Eye (tissue), 1 donor: ENCODE measurements at regions not wholly inside any gene's neighbourhood (a gene's known extent, or its start where the extent isn't known, plus 50 kb on each side); places are given as distances from the start of the nearest gene placed in this dataset.
"Not testable (repeated sequence)": the region's sequence is repeated elsewhere in the genome, so short reads cannot be mapped to it uniquely, and the experiment has no call there.

Experiments used
- DNase-seq: peaks from one replicate; pipeline ENCODE4 v3.0.0-alpha.2; 2015

DNA sequence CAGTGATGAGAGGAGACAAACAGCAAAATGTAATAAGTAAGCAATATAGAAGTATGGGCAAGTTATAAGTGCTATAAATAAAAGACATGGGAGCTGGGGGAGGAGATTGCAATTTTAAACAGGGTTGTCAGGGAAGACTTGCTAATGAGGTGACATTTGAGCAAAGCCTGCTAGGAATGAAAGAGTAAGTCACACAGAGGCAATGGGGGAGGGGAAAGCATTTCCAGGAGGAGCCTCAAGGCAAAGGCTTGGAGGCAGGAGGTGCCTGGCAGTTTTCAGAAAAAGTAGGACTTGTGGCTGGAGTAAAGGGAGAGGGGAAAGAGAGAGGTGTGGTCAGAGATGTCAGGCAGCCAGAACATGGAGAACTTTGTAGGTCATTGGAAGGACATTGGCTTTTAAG lies 124.4 kb upstream of the NMUR2 start:
- DNase-seq = no peak

DNA sequence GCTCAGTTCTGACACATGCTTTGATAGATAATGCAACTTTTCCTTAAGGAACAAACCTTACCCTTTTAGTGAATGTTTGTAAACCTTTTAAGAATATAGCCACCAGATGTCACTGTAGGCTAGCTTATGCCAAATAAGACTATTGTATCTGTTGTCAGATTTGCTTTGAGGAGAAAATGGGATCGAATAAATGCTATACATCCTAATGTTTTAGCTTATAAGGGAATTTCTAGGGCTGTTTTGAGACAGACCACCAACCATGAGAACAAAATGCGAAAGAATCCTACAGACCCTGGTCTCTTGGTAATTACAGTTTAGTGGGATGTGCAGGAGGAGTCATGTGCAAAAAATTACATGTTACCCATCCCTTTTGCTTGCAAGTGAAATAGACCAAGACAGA lies 127.6 kb upstream of the NMUR2 start:
- DNase-seq = peak; percentile 90

GRCh38 chr5:152534641-152535040 lies 129.6 kb upstream of the NMUR2 start:
- DNase-seq = no peak

GRCh38 chr5:152542741-152543140 lies 137.7 kb upstream of the NMUR2 start:
- peak; percentile 72 for DNase-seq

DNA sequence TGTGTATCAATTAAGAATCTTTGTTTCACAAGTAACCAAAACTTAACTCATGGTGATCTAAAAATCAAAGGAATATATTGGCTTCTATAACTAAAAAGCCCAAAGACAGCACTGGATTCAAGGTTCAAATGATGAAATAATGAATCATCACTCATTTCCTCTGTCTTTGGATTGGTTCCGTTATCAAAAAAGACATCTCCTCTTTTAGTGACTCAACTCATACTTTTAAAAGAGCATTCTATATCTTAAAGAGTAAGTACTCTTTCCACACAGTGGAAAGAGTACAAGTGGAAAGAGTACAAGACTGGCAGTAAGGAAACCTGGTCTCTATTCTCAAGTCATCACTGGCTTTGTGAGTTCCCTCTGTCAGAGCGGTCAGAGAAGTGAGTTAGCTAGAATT lies 141.4 kb upstream of the NMUR2 start:
- DNase-seq = no peak

- peak; percentile 43 for DNase-seq
These were observed 142.1 kb upstream of the NMUR2 start for GRCh38 chr5:152547202-152547601.

DNA sequence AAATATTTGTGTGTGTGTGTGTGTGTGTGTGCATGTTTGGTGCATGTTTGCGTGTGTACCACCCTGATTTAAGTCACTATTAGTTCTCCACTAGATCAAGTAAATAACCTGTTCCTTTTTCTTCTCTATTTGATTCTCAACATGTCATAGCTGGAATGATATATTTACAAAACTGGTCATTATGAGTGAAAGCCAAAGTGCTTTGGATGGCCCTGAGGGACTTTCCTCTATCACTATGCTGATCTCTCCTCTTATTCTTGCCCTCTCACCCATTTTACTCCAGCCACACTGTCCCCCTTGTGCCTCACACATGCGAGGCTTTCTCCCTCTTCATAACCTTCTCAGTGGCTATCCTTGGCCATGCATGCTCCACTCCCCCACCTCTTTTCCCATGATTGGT lies 144.6 kb upstream of the NMUR2 start:
- DNase-seq = no peak

- DNase-seq = no peak
These were observed 146.0 kb upstream of the NMUR2 start for GRCh38 chr5:152551061-152551460.

DNA sequence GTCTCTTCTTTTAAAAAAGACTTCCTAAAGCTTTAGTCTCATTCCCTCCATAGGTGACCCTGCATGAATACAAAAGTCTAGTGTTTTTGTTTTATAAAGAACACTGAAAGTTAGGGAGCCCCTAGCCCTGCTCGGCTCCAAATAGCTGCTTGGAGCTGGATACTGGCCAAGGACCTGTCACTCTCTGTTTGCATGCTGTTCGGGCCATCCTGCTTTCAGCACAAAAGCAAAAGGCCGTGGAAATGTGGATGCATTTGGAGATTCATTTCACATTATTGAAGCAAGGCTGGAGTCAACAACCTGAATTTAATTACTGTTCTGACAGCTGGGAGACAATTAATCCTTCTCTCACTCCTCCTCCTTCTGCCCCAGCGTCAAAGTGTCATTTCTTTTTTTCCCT lies 151.7 kb upstream of the NMUR2 start:
- peak; percentile 69 for DNase-seq

- DNase-seq = peak; percentile 93
These were observed 155.5 kb upstream of the NMUR2 start for GRCh38 chr5:152560512-152561137.

- DNase-seq = no peak
These were observed 162.9 kb upstream of the NMUR2 start for GRCh38 chr5:152568016-152568415.

DNA sequence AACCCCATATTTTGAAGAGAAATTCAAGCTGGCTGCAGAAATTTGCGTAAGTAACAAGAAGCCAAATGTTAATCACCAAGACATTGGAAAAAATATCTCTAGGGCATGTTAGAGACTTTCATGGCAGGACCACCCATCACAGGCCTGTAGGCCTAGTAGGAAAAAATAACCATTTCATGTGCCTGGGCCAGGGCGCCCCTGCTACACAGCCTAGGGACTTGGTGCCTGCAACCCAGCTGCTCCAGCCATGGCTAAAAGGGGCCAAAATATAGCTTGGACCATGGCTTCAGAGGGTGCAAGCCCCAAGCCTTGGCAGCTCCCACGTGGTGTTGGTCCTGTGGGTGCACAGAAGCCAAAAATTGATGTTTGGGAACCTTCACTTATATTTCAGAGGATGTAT lies 167.7 kb upstream of the NMUR2 start:
- no peak for DNase-seq

DNA sequence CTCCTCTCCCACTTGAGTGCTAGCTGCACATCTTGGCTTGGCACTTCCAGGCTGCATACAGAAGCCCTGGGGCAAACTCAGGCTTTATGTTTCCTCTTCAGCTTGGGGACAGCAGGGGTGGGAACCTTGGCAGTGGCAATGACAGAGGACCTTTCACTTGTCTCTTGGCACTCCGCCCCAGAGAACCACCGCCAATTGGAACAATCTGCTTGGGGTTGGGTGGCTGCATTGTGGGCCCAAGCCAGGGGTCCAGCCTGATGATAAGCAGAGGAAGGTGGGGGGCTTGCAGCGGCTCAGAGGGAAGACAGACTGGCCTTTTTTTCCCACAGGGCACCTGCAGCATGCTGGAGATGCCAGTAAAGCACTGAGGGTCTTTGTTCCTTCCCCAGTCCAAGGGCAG lies 179.0 kb upstream of the NMUR2 start:
- no peak for DNase-seq

GRCh38 chr5:152592416-152592815 lies 187.3 kb upstream of the NMUR2 start:
- no peak for DNase-seq

DNA sequence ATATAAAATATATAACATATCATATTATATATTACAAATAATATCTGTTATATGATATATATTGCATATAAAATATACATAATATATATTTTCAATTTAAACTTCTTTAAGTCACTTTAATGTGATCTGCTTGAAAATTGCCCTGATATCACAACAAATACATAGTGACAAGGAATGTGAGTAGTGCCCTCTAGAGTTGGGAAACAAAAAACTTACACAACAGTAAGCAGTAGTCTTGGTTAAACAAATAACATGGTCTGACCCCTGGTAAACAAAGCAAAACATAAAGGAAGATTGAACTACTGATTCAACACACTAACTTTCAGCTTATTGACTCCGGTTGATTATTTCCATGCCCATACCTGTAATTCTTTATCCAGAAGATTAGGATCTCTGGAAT lies 188.3 kb upstream of the NMUR2 start:
- no peak for DNase-seq

- DNase-seq = peak; percentile 90
These were observed 190.3 kb upstream of the NMUR2 start for GRCh38 chr5:152595405-152595804.

DNA sequence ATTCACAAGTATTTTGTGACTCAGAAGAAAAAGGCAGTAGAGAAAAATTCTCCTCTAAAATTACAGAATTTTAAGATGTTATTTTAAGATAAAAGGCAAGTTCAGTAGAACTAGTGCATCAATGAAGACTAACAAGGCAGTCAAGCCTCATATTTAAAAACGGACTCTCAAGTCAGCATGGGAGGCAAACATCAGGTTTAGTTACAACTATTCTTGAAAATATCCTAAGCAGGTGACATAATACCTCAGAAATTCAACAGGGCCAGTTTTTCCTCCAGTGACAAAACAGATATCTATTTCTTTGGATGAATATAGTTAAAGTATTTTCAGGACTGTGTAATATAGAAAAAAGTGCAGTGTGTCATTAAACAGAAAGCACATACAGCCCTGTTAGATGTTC lies 194.0 kb upstream of the NMUR2 start:
- no peak for DNase-seq

DNA sequence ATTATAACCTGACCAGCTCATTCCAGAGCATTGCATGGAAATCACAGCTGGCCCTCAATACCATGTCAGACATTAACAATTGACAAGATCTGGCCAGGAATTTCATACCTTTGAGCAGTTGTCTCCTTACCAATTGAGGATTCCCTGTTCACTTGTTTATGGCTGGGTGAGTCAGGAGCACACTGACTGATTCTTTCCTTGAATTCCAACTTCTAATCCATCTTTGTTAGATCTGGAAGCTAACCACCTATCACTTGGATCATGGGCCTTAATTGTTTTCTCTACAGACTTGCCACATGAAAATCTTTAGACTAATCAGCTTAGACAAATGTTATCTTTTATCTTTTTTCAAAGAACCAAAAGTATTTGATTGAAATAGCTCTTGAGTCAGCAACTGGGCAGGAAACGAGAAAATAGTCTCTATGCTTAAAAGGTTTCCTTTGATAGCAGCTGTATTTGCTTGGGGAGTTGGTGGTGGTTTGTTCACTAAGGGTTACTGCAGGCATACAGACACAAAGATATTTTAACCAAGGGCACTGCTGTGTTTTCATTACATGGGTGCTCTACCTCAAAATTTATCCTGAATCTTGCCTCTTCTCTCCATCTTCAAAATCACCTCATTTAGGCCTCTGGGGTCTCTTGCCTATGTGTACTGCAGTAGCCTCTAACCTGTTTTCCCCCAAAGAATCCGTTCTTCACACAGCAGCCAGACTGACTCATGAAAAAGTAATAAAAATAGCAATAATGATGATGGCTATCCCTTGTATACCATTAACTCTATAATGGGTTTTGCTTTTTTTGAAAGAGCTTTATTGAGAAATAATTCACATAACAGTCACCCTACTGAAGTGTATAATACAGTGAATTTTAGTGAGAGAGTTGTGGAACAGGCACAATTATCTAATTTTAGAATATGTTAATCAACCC lies 197.0 kb upstream of the NMUR2 start:
- no peak for DNase-seq

- not testable (repeated sequence) for DNase-seq
These were observed 201.0 kb upstream of the NMUR2 start for GRCh38 chr5:152606050-152606449.

DNA sequence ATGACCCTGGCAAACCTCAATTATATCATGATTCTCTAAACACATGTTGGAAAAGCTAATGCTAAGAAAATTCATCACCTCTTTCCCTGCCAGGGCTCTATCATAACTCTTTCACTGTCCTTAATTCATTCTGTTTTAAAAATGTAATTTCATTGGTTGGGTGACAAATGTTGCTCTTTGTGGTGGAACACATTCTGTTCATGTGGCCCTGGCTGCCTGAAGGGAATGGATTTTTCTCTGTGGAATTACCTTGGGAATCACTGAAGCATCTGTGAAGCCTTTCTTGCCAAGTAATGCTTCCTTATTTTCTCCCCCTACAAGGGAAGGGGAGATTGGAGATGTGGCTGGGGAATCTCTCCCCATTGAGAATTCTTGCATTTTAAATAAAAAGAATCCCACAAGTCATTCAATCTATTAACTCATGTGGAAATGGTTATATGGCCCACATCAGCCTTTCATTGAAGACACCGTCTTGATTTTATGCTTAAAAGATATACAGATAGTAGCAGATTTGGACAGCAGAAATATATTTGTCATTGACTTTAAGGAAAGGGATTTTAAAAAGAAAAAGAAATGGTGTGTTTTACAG lies 201.8 kb upstream of the NMUR2 start:
- DNase-seq = no peak

- peak; percentile 42 for DNase-seq
These were observed 202.5 kb upstream of the NMUR2 start for GRCh38 chr5:152607401-152608160.

DNA sequence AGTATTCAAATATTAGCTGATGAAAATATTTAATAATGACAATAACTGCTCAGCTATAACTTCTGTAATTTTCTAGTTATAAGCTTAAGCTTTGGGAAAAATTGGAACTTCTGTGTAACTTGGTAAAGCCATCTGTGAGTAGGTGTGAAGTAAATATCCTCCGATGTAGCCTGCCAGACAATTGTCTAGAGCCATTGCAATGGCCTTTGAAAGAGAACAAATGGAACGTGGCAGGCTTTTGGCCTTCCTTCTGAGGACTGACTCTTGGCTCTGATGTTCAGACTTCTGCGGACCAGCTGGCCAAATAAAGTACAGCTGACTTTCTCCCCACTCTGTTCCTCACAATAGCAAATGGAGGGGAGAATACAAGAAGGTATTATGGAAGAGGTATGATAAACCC lies 203.4 kb upstream of the NMUR2 start:
- no peak for DNase-seq

DNA sequence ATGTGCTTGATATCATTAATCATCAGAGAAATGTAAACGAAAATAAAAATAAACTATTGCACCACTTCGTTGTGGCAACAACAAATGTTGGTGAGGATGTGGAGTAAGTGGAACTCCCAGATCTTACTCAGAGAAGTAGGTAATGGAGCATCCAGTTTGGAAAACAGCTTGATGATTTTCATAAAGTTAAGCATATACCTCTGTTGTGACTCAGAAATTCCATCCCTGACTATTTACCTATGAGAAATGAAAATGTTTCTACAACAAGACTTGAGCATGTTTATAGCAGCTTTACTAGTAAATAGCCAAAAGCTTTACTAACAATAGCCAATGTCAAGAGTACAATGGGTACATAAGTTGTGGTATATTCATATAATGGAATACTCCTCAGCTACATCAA lies 214.7 kb upstream of the NMUR2 start:
- DNase-seq = no peak
